HEK293T (cell line): ENCODE measurements at regions not wholly inside any gene's neighbourhood (a gene's known extent, or its start where the extent isn't known, plus 50 kb on each side); places are given as distances from the start of the nearest gene placed in this dataset.

ENCODE experiments used
- CTCF ChIA-PET: fragments of 350-600 bp; formaldehyde crosslinking; extraction: SDS; loops from one replicate; lab custom pipeline; 2021; ENCODE audit warnings: antibody characterized with exemption, inconsistent platforms; lab: Yijun Ruan, JAX
- POLR2A ChIA-PET: fragments of 350-600 bp; formaldehyde crosslinking; extraction: SDS; loops from one replicate; lab custom pipeline; 2020; ENCODE audit warnings: antibody characterized with exemption, inconsistent platforms; lab: Yijun Ruan, JAX
- DNase-seq: peaks from one replicate; pipeline ENCODE4 v3.0.0; 2012; ENCODE audit warnings: mixed read lengths; ENCODE audit errors: extremely low spot score
- ARNT ChIP-seq: fragments of 450-650 bp; IDR thresholded peaks from 2 replicates; pipeline ENCODE4 v1.6.1; 2017; ENCODE audit warnings: mild to moderate bottlenecking
- BHLHE40 ChIP-seq: fragments of 450-650 bp; IDR thresholded peaks from 2 replicates; pipeline ENCODE4 v1.6.1; 2016; ENCODE audit warnings: mild to moderate bottlenecking, moderate library complexity, borderline replicate concordance
- CTBP1 ChIP-seq: fragments of 450-650 bp; IDR thresholded peaks from 2 replicates; pipeline ENCODE4 v1.6.1; 2016; ENCODE audit warnings: borderline replicate concordance
- ELF4 ChIP-seq: fragments of 450-650 bp; IDR thresholded peaks from 2 replicates; pipeline ENCODE4 v1.6.1; 2017; ENCODE audit warnings: antibody characterized with exemption
- FOXA1 ChIP-seq: fragments of 450-650 bp; IDR thresholded peaks from 2 replicates; pipeline ENCODE4 v1.6.1; 2016; ENCODE audit warnings: mild to moderate bottlenecking
- FOXK2 ChIP-seq: fragments of 450-650 bp; IDR thresholded peaks from 2 replicates; pipeline ENCODE4 v1.6.1; 2016; ENCODE audit warnings: mild to moderate bottlenecking
- FOXM1 ChIP-seq: fragments of 450-650 bp; IDR thresholded peaks from 2 replicates; pipeline ENCODE4 v1.6.1; 2017; ENCODE audit warnings: mild to moderate bottlenecking, borderline replicate concordance
- HDGF ChIP-seq: fragments of 450-650 bp; IDR thresholded peaks from 2 replicates; pipeline ENCODE4 v1.6.1; 2017; ENCODE audit warnings: antibody characterized with exemption, borderline replicate concordance
- L3MBTL2 ChIP-seq: fragments of 450-650 bp; conservative IDR thresholded peaks from 2 replicates; pipeline ENCODE4 v1.6.1; 2016; ENCODE audit warnings: mild to moderate bottlenecking
- LEF1 ChIP-seq: fragments of 450-650 bp; IDR thresholded peaks from 2 replicates; pipeline ENCODE4 v1.6.1; 2017; ENCODE audit warnings: mild to moderate bottlenecking, borderline replicate concordance
- NFRKB ChIP-seq: fragments of 450-650 bp; IDR thresholded peaks from 2 replicates; pipeline ENCODE4 v1.6.1; 2016; ENCODE audit warnings: mild to moderate bottlenecking, moderate library complexity
- PKNOX1 ChIP-seq: fragments of 450-650 bp; IDR thresholded peaks from 2 replicates; pipeline ENCODE4 v1.6.1; 2016
- SP1 ChIP-seq: fragments of 450-650 bp; IDR thresholded peaks from 2 replicates; pipeline ENCODE4 v1.6.1; 2017
- SUZ12 ChIP-seq: fragments of 450-650 bp; IDR thresholded peaks from 2 replicates; pipeline ENCODE4 v1.6.1; 2016; ENCODE audit warnings: mild to moderate bottlenecking
- TARDBP ChIP-seq: fragments of 450-650 bp; IDR thresholded peaks from 2 replicates; pipeline ENCODE4 v1.6.1; 2016
- ZNF384 ChIP-seq: fragments of 450-650 bp; IDR thresholded peaks from 2 replicates; pipeline ENCODE4 v1.6.1; 2016

- DNase-seq = no peak
- POLR2A ChIA-PET = no interaction called here
- CTCF ChIA-PET = no interaction called here
- TF ChIP-seq ZNF384 = no peak
- TF ChIP-seq ELF4 = no peak
Observed at GRCh38 chr5:33297760-33298216, 143.0 kb upstream of the TARS1 start.

- TF ChIP-seq BHLHE40 = no peak
- no peak for TF ChIP-seq PKNOX1
- TF ChIP-seq FOXM1 = no peak
- TF ChIP-seq ELF4 = no peak
- no peak for TF ChIP-seq FOXA1
- DNase-seq = peak; percentile 8
- ChIA-PET CTCF (interaction anchor here (0.9 kb wide), 1 partner anchor 10 kb away, joined by 5 read pairs; no protein-coding TSS in a partner anchor), POLR2A (no interaction called here)
Observed at GRCh38 chr5:33299621-33300208, 141.1 kb upstream of the TARS1 start.

GRCh38 chr5:33300209-33300742 is 140.5 kb upstream of the TARS1 start:
- DNase-seq = no peak
- ChIA-PET CTCF (interaction anchor here (0.9 kb wide), 1 partner anchor 10 kb away, joined by 5 read pairs; no protein-coding TSS in a partner anchor), POLR2A (no interaction called here)
- TF ChIP-seq PKNOX1 (no peak), BHLHE40 (no peak), NFRKB (no peak), CTBP1 (no peak), TARDBP (no peak), SP1 (no peak), ELF4 (no peak), FOXM1 (no peak), FOXK2 (no peak), LEF1 (no peak), ARNT (no peak), FOXA1 (no peak), SUZ12 (no peak), HDGF (no peak)

GRCh38 chr5:33303579-33304095 is 137.1 kb upstream of the TARS1 start:
- POLR2A ChIA-PET = no interaction called here
- TF ChIP-seq TARDBP = no peak
- no peak for TF ChIP-seq CTBP1
- DNase-seq = no peak
- CTCF ChIA-PET = no interaction called here

GRCh38 chr5:33304601-33305000 is 136.2 kb upstream of the TARS1 start:
- CTCF ChIA-PET = no interaction called here

GRCh38 chr5:33305572-33305971 is 135.2 kb upstream of the TARS1 start:
- POLR2A ChIA-PET = no interaction called here
- DNase-seq = no peak
- TF ChIP-seq ARNT = no peak
- no peak for TF ChIP-seq SP1
- no peak for TF ChIP-seq TARDBP
- no peak for TF ChIP-seq L3MBTL2
- no peak for TF ChIP-seq FOXM1
- no peak for TF ChIP-seq PKNOX1
- TF ChIP-seq HDGF = no peak
- TF ChIP-seq NFRKB = no peak
- TF ChIP-seq ZNF384 = no peak
- TF ChIP-seq FOXA1 = no peak
- TF ChIP-seq LEF1 = no peak
- CTCF ChIA-PET = no interaction called here

More at GRCh38 chr5:33304601-33305000, 136.2 kb upstream of the TARS1 start:
- no peak for DNase-seq
- POLR2A ChIA-PET = no interaction called here
- TF ChIP-seq ZNF384 = no peak
- TF ChIP-seq PKNOX1 = no peak
- no peak for TF ChIP-seq NFRKB
- TF ChIP-seq FOXK2 = no peak
- TF ChIP-seq CTBP1 = no peak
- TF ChIP-seq FOXM1 = no peak
- TF ChIP-seq L3MBTL2 = no peak
- no peak for TF ChIP-seq LEF1
